Hindlimb muscle (tissue), 1 donor: ENCODE measurements at regions not wholly inside any gene's neighbourhood (a gene's known extent, or its start where the extent isn't known, plus 50 kb on each side); places are given as distances from the start of the nearest gene placed in this dataset.
"Not testable (repeated sequence)": the region's sequence is repeated elsewhere in the genome, so short reads cannot be mapped to it uniquely, and the experiment has no call there.

Experiments
- DNase-seq: peaks from one replicate; pipeline ENCODE4 v3.0.0-alpha.2; 2013

- DNase-seq = not testable (repeated sequence)
Measured at GRCh38 chr6:58117162-58117561, 799.7 kb downstream of the PRIM2 start.

GRCh38 chr6:58121616-58122015, 804.2 kb downstream of the PRIM2 start:
- DNase-seq = not testable (repeated sequence)

- not testable (repeated sequence) for DNase-seq
Measured at GRCh38 chr6:58123770-58124169, 806.3 kb downstream of the PRIM2 start.

GRCh38 chr6:58128549-58128948, 811.1 kb downstream of the PRIM2 start:
- DNase-seq = not testable (repeated sequence)

GRCh38 chr6:58129098-58129497, 811.7 kb downstream of the PRIM2 start:
- not testable (repeated sequence) for DNase-seq

GRCh38 chr6:58139746-58140145, 822.3 kb downstream of the PRIM2 start:
- DNase-seq = not testable (repeated sequence)

- DNase-seq = not testable (repeated sequence)
Measured at GRCh38 chr6:58171025-58171424, 853.6 kb downstream of the PRIM2 start.

GRCh38 chr6:58181557-58182065, 864.2 kb downstream of the PRIM2 start:
- not testable (repeated sequence) for DNase-seq

GRCh38 chr6:58185300-58185699, 867.9 kb downstream of the PRIM2 start:
- DNase-seq = not testable (repeated sequence)

- DNase-seq = not testable (repeated sequence)
Measured at GRCh38 chr6:58193209-58193608, 875.8 kb downstream of the PRIM2 start.

GRCh38 chr6:58198301-58198700, 880.9 kb downstream of the PRIM2 start:
- no peak for DNase-seq

GRCh38 chr6:58237124-58237523, 919.7 kb downstream of the PRIM2 start:
- DNase-seq = not testable (repeated sequence)

- DNase-seq = not testable (repeated sequence)
Measured at GRCh38 chr6:58238421-58238820, 921.0 kb downstream of the PRIM2 start.

GRCh38 chr6:58257625-58258024, 940.2 kb downstream of the PRIM2 start:
- DNase-seq = not testable (repeated sequence)

- DNase-seq = no peak
Measured at GRCh38 chr6:58290177-58290576, 972.7 kb downstream of the PRIM2 start.

GRCh38 chr6:58291319-58291718, 973.9 kb downstream of the PRIM2 start:
- DNase-seq = not testable (repeated sequence)

- DNase-seq = not testable (repeated sequence)
Measured at GRCh38 chr6:58307901-58308300, 990.5 kb downstream of the PRIM2 start.

GRCh38 chr6:58332108-58332507, 1014.7 kb downstream of the PRIM2 start:
- DNase-seq = not testable (repeated sequence)

- not testable (repeated sequence) for DNase-seq
Measured at GRCh38 chr6:58342287-58342686, 1024.9 kb downstream of the PRIM2 start.

- not testable (repeated sequence) for DNase-seq
Measured at GRCh38 chr6:58347534-58347933, 1030.1 kb downstream of the PRIM2 start.

- not testable (repeated sequence) for DNase-seq
Measured at GRCh38 chr6:58351619-58352018, 1034.2 kb downstream of the PRIM2 start.

GRCh38 chr6:58358452-58358851, 1041.0 kb downstream of the PRIM2 start:
- not testable (repeated sequence) for DNase-seq

- DNase-seq = not testable (repeated sequence)
Measured at GRCh38 chr6:58365856-58366255, 1048.4 kb downstream of the PRIM2 start.

- not testable (repeated sequence) for DNase-seq
Measured at GRCh38 chr6:58406659-58407058, 1089.2 kb downstream of the PRIM2 start.

GRCh38 chr6:58419321-58419720, 1101.9 kb downstream of the PRIM2 start:
- no peak for DNase-seq
